Gastrocnemius medialis (tissue), 4 donors: ENCODE measurements at regions not wholly inside any gene's neighbourhood (a gene's known extent, or its start where the extent isn't known, plus 50 kb on each side); places are given as distances from the start of the nearest gene placed in this dataset.

Source experiments
- POLR2A ChIP-seq, 2 donors: fragments of 450-650 bp; IDR thresholded peaks; one replicate each; pipeline ENCODE4 v1.6.1; 2017; ENCODE audit warnings: antibody characterized with exemption in 2 of 2, mild to moderate bottlenecking in 2 of 2, moderate library complexity in 2 of 2
- TF ChIP-seq, protein P1 (sequence below), 5 experiments: fragments of 450-650 bp in 3 of 5; fragments of 200-600 bp in 2 of 5; sonication (generic) in 2 of 5; IDR thresholded peaks in 4 of 5; conservative IDR thresholded peaks in 1 of 5; 1 replicate in 4 of 5; 2 replicates in 1 of 5; pipeline ENCODE4 v1.5.1; 2016 to 2019; ENCODE audit warnings: antibody characterized with exemption in 5 of 5, mild to moderate bottlenecking in 3 of 5, moderate library complexity in 3 of 5

DNA sequence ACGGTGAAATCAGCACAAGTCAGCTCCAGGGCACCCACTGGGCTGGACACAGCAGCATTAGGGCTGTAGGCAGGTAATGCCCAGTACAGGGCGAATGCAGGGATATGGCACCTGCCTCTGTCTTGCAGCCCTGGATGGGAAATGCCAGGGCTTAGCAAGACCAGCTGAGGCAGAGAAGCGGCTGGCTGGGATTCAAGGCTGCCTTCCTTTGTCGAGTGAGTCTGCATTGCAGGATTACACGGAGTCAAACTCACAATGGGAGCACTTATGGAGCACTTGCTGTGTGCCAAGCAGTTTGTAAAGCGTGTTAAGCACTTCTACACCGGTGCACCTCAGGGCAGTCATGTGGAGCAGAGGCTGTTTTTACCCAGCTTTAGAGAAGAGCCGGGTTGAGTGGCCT, 87.3 kb upstream of the HDAC4 start:
- TF ChIP-seq, protein P1, sequence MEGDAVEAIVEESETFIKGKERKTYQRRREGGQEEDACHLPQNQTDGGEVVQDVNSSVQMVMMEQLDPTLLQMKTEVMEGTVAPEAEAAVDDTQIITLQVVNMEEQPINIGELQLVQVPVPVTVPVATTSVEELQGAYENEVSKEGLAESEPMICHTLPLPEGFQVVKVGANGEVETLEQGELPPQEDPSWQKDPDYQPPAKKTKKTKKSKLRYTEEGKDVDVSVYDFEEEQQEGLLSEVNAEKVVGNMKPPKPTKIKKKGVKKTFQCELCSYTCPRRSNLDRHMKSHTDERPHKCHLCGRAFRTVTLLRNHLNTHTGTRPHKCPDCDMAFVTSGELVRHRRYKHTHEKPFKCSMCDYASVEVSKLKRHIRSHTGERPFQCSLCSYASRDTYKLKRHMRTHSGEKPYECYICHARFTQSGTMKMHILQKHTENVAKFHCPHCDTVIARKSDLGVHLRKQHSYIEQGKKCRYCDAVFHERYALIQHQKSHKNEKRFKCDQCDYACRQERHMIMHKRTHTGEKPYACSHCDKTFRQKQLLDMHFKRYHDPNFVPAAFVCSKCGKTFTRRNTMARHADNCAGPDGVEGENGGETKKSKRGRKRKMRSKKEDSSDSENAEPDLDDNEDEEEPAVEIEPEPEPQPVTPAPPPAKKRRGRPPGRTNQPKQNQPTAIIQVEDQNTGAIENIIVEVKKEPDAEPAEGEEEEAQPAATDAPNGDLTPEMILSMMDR (IDR thresholded peaks at IDR 0.05 in 4 of 5, conservative IDR thresholded peaks at IDR 0.05 in 1 of 5) = no peak
- TF ChIP-seq POLR2A (IDR thresholded peaks at IDR 0.05) = no peak
